22Rv1 (cell line): ENCODE measurements at regions not wholly inside any gene's neighbourhood (a gene's known extent, or its start where the extent isn't known, plus 50 kb on each side); places are given as distances from the start of the nearest gene placed in this dataset.

Experiments
- H3K27ac ChIP-seq: fragments of 450-650 bp; 2 replicates; pipeline ENCODE4 v1.5.1; 2017
- CTCF ChIP-seq: fragments of 450-650 bp; IDR thresholded peaks from 2 replicates; pipeline ENCODE4 v1.5.1; 2017; ENCODE audit warnings: mild to moderate bottlenecking
- ZFX ChIP-seq: fragments of 450-650 bp; IDR thresholded peaks from 2 replicates; pipeline ENCODE4 v1.6.1; 2017; ENCODE audit warnings: antibody characterized with exemption, borderline replicate concordance

GRCh38 chr2:19300961-19301360, 57.5 kb downstream of the OSR1 start:
- H3K27ac ChIP-seq = no peak overlapping the region
- no peak for TF ChIP-seq ZFX
- no peak for TF ChIP-seq CTCF

- no peak overlapping the region for H3K27ac ChIP-seq
- TF ChIP-seq ZFX (no peak), CTCF (no peak)
These were observed 58.9 kb downstream of the OSR1 start for GRCh38 chr2:19299522-19299921.

- TF ChIP-seq ZFX = no peak
- TF ChIP-seq CTCF = no peak
These were observed 59.4 kb downstream of the OSR1 start for GRCh38 chr2:19299032-19299431.

GRCh38 chr2:19297716-19298115, 60.7 kb downstream of the OSR1 start:
- no peak for TF ChIP-seq ZFX
- no peak for TF ChIP-seq CTCF
- H3K27ac ChIP-seq = no peak overlapping the region

More at GRCh38 chr2:19299032-19299431, 59.4 kb downstream of the OSR1 start:
- H3K27ac ChIP-seq = no peak overlapping the region

- TF ChIP-seq CTCF (no peak), ZFX (no peak)
These were observed 62.4 kb downstream of the OSR1 start for GRCh38 chr2:19295998-19296502.

GRCh38 chr2:19292007-19292406, 66.4 kb downstream of the OSR1 start:
- TF ChIP-seq ZFX = no peak
- no peak for TF ChIP-seq CTCF

More at GRCh38 chr2:19295998-19296502, 62.4 kb downstream of the OSR1 start:
- H3K27ac ChIP-seq = no peak overlapping the region

GRCh38 chr2:19288291-19288690, 70.1 kb downstream of the OSR1 start:
- H3K27ac ChIP-seq = no peak overlapping the region
- TF ChIP-seq CTCF (no peak), ZFX (no peak)

More at GRCh38 chr2:19292007-19292406, 66.4 kb downstream of the OSR1 start:
- no peak overlapping the region for H3K27ac ChIP-seq
